Mucosa of gallbladder (tissue), 1 donor: ENCODE measurements at regions not wholly inside any gene's neighbourhood (a gene's known extent, or its start where the extent isn't known, plus 50 kb on each side); places are given as distances from the start of the nearest gene placed in this dataset.

Experiments
- DNase-seq: peaks from one replicate; pipeline ENCODE4 v3.0.0-alpha.2; 2020; ENCODE audit warnings: low spot score
- donor health status: DM: no; HTN: no; CAD: no.

DNA sequence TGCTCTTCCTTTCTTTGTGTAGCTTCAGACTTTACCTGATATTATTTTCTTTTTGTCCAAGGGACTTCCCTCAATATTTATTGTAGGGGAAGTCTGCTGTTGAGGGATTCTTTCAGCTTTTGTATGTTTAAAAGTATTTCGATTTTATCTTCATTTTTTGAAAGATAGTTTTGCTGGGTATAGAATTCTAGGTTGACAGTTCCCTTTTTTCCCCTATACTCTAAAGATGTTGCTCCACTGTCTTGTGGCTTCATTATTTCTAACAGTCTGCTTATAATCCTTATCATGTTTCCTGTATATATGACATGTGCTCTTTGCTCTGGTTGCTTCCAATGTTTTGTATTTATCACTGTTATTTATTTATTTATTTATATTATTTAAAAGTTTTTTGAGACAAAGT, 57.3 kb downstream of the CYTL1 start:
- no peak for DNase-seq

DNA sequence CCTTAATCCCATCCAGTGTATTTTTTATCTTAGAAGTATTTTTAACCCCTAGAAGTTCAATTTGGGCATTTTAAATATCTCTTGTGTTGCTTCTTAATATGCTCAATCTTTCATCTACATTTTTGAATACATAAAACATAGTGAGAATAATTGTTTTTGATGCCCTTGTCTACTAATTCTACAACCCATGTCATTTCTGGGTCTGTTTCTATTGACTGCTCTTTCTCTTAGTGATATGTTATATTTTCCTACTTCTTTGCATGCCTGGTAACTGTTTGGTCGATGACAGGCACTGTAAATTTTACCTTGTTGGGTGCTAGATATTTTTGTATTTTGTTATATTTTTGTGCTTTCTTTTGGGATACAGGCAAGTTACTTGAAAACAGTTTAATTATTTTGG, 56.3 kb downstream of the CYTL1 start:
- DNase-seq, result no peak
